GM10266 (cell line): ENCODE measurements at regions not wholly inside any gene's neighbourhood (a gene's known extent, or its start where the extent isn't known, plus 50 kb on each side); places are given as distances from the start of the nearest gene placed in this dataset.

Source experiments
- DNase-seq: peaks from one replicate; pipeline ENCODE4 v3.0.0; 2012; ENCODE audit errors: extremely low spot score
- CTCF ChIP-seq: IDR thresholded peaks from 2 replicates; pipeline ENCODE4 v1.5.1; 2012; ENCODE audit warnings: mild to moderate bottlenecking, low read depth; ENCODE audit not compliant: control insufficient read depth, insufficient read depth; ENCODE audit errors: missing control alignments

DNA sequence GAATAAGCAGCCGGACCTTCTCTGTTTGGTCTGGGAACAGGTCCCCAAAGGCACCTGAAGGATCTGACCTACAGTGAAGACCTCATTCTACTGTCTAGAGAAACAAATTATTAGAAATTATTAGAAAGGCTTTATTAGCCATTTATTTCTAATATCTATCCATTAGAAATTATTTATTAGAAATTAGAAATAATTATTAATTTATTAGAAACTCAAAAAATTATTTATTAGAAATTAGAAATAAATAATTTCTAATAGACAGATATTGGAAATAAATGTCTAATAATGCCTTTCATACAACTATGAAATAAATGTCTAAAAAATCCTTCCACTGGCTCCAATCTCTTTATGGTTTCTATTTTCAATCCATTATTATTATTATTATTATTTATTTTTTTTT, 285.7 kb upstream of the ERCC4 start:
- no peak for TF ChIP-seq CTCF
- no peak for DNase-seq

- no peak for TF ChIP-seq CTCF
- no peak for DNase-seq
Observed at GRCh38 chr16:13634959-13635358, 285.0 kb upstream of the ERCC4 start.

GRCh38 chr16:13638218-13638617, 281.7 kb upstream of the ERCC4 start:
- no peak for DNase-seq
- no peak for TF ChIP-seq CTCF

GRCh38 chr16:13643412-13643811, 276.5 kb upstream of the ERCC4 start:
- no peak for DNase-seq
- no peak for TF ChIP-seq CTCF

DNA sequence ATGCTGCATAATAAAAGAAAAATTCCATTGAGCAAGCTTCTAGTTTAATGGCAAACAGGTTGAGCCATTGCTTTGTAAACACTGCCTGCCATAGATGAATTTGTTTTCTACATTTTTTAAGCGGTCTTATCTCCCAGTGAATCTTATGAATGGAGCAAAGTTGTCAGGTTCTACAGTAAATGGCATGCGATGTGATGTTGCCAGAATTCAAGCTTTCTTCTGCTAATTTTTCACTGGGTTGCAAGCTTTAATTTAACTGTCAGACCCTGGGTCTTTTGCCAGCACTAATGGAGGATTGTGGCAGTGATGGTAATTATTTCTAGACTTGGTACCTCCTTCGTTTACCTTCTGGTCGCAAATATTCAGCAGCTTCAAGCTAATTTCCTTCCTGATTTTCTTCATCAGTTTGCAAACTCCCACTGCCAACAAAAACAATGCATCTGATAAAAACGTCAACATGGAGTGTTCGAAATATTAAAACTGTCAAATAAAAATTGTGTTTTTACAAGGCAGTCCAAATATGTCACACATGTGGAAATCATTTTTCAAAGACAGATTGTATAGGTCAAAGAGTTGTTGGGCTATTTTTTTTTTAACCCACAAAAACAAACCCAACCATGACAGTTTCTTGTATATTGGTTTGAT, 274.2 kb upstream of the ERCC4 start:
- DNase-seq: no peak
- no peak for TF ChIP-seq CTCF

DNA sequence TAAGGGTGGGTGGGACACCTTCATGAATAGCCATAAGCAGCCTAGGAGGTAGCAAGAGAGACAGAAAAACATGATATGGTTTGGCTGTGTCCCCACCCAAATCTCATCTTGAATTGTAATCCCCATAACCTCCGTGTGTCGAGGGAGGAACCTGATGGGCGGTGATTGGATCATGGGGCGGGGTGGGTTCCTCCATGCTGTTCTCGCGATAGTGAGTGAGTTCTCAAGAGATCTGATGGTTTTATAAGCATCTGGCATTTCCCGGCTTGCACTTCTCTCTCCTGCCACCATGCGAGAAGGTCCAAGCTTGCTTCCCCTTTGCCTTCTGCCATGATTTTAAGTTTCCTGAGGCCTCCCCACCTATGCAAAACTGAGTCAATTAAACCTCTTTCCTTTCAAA, 259.1 kb upstream of the ERCC4 start:
- no peak for DNase-seq
- TF ChIP-seq CTCF: no peak

GRCh38 chr16:13665876-13666275, 254.1 kb upstream of the ERCC4 start:
- no peak for DNase-seq
- TF ChIP-seq CTCF: no peak
